ENCODE measurements at regions not wholly inside any gene's neighbourhood (a gene's known extent, or its start where the extent isn't known, plus 50 kb on each side); places are given as distances from the start of the nearest gene placed in this dataset.

DNA sequence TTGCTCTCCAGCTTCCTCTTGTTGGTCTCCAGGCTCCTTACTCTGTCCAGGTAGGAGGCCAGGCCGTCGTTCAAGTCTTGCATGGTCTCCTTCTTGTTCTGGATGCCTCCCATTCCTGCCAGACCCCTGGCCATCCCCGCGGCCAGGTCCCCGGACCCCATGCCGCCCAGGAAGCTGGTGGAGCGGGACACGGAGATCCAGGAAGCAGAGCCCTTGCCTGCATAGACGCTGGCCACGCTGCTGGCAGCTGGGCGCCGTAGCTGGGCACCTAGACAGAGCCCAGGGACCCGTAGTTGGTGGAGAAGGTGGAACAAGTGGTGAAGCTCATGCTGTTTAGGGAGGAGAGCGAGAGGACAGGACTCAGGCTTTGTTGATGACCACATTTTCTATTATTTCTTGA, 1584.0 kb upstream of the ACO1 start:
- Histone ChIP-seq H3K9me3 (ENCODE audit: insufficient read depth, low read length) (no peaks in the 10 kb centered on the region), H4K20me1 (ENCODE audit: insufficient read depth, low read length) (no peaks in the 10 kb centered on the region), H3K27ac (ENCODE audit: low read length) (no peak overlapping the region), H2AFZ (ENCODE audit: low read depth, low read length) (no peak overlapping the region), H3K4me1 (ENCODE audit: low read length) (no peaks in the 10 kb centered on the region), H3K36me3 (replicated peaks; ENCODE audit: low read depth, low read length) (no peaks in the 10 kb centered on the region), H3K4me3 (ENCODE audit: low read length) (no peak overlapping the region), H3K79me2 (ENCODE audit: low read length) (no peaks in the 10 kb centered on the region), H3K27me3 (ENCODE audit: low read depth, low read length) (no peaks in the 10 kb centered on the region), H3K9ac (ENCODE audit: low read length) (no peak overlapping the region), H3K4me2 (ENCODE audit: low read length) (no peak overlapping the region)
- no peak for TF ChIP-seq CTCF (IDR thresholded peaks at IDR 0.05; ENCODE audit: low read depth, low read length)
- no peak for TF ChIP-seq EZH2phosphoT487 (IDR thresholded peaks at IDR 0.05; ENCODE audit: low read depth)

GRCh38 chr9:30812821-30813220, 1571.6 kb upstream of the ACO1 start:
- H3K27ac ChIP-seq (ENCODE audit: low read length) = no peak overlapping the region
- no peaks in the 10 kb centered on the region for H3K27me3 ChIP-seq (ENCODE audit: low read depth, low read length)

GRCh38 chr9:30815585-30815984, 1568.9 kb upstream of the ACO1 start:
- Histone ChIP-seq H3K4me3 (ENCODE audit: low read length) (no peak overlapping the region), H3K79me2 (ENCODE audit: low read length) (no peaks in the 10 kb centered on the region), H3K27me3 (ENCODE audit: low read depth, low read length) (no peaks in the 10 kb centered on the region), H3K27ac (ENCODE audit: low read length) (no peak overlapping the region), H3K9ac (ENCODE audit: low read length) (no peak overlapping the region), H4K20me1 (ENCODE audit: insufficient read depth, low read length) (no peaks in the 10 kb centered on the region), H3K4me1 (ENCODE audit: low read length) (no peaks in the 10 kb centered on the region), H3K36me3 (replicated peaks; ENCODE audit: low read depth, low read length) (no peaks in the 10 kb centered on the region), H3K4me2 (ENCODE audit: low read length) (no peak overlapping the region), H2AFZ (ENCODE audit: low read depth, low read length) (no peak overlapping the region), H3K9me3 (ENCODE audit: insufficient read depth, low read length) (no peaks in the 10 kb centered on the region)
- TF ChIP-seq CTCF (IDR thresholded peaks at IDR 0.05; ENCODE audit: low read depth, low read length) (no peak), EZH2phosphoT487 (IDR thresholded peaks at IDR 0.05; ENCODE audit: low read depth) (no peak)

More at GRCh38 chr9:30812821-30813220, 1571.6 kb upstream of the ACO1 start:
- Histone ChIP-seq H2AFZ (ENCODE audit: low read depth, low read length) (no peak overlapping the region), H3K36me3 (replicated peaks; ENCODE audit: low read depth, low read length) (no peaks in the 10 kb centered on the region), H3K79me2 (ENCODE audit: low read length) (no peaks in the 10 kb centered on the region), H3K9me3 (ENCODE audit: insufficient read depth, low read length) (no peaks in the 10 kb centered on the region), H3K4me2 (ENCODE audit: low read length) (no peak overlapping the region), H3K9ac (ENCODE audit: low read length) (no peak overlapping the region), H3K4me3 (ENCODE audit: low read length) (no peak overlapping the region), H4K20me1 (ENCODE audit: insufficient read depth, low read length) (no peaks in the 10 kb centered on the region), H3K4me1 (ENCODE audit: low read length) (no peaks in the 10 kb centered on the region)
- no peak for TF ChIP-seq CTCF (IDR thresholded peaks at IDR 0.05; ENCODE audit: low read depth, low read length)
- no peak for TF ChIP-seq EZH2phosphoT487 (IDR thresholded peaks at IDR 0.05; ENCODE audit: low read depth)

- no peak overlapping the region for H2AFZ ChIP-seq (ENCODE audit: low read depth, low read length)
- no peaks in the 10 kb centered on the region for H3K9me3 ChIP-seq (ENCODE audit: insufficient read depth, low read length)
- H4K20me1 ChIP-seq (ENCODE audit: insufficient read depth, low read length) = no peaks in the 10 kb centered on the region
- no peaks in the 10 kb centered on the region for H3K4me1 ChIP-seq (ENCODE audit: low read length)
- TF ChIP-seq EZH2phosphoT487 (IDR thresholded peaks at IDR 0.05; ENCODE audit: low read depth) = no peak
- no peak for TF ChIP-seq CTCF (IDR thresholded peaks at IDR 0.05; ENCODE audit: low read depth, low read length)
- H3K4me2 ChIP-seq (ENCODE audit: low read length) = no peak overlapping the region
- H3K27me3 ChIP-seq (ENCODE audit: low read depth, low read length) = no peaks in the 10 kb centered on the region
- no peaks in the 10 kb centered on the region for H3K36me3 ChIP-seq (replicated peaks; ENCODE audit: low read depth, low read length)
- H3K9ac ChIP-seq (ENCODE audit: low read length) = no peak overlapping the region
- no peak overlapping the region for H3K4me3 ChIP-seq (ENCODE audit: low read length)
- no peak overlapping the region for H3K27ac ChIP-seq (ENCODE audit: low read length)
- no peaks in the 10 kb centered on the region for H3K79me2 ChIP-seq (ENCODE audit: low read length)
Observed at GRCh38 chr9:30845136-30845535, 1539.3 kb upstream of the ACO1 start.
